Superior temporal gyrus (tissue), 1 donor: ENCODE measurements at regions not wholly inside any gene's neighbourhood (a gene's known extent, or its start where the extent isn't known, plus 50 kb on each side); places are given as distances from the start of the nearest gene placed in this dataset.

ENCODE experiments used
- DNase-seq: peaks from one replicate; pipeline ENCODE4 v3.0.0-alpha.2; 2016; ENCODE audit errors: extremely low spot score

DNA sequence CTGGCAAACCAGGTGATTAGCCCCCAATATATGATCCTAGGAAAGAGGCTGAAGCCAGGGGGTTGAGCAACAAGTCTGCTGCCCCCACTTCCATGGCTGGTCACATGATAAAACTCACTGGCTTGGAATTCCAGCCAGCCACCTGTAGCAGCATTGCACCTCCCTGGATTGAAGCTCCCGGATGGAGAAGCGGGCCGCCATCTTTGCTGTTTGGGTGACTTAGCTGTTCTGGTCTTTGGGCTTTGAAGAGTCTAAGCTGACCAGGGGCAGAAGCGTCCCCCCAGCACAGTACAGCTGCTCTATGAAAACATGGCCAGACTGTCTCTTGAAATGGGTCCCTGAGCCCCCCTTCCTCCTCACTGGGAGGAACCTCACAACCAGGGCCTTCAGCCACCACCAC lies 610.2 kb downstream of the ANXA1 start:
- DNase-seq: no peak

DNA sequence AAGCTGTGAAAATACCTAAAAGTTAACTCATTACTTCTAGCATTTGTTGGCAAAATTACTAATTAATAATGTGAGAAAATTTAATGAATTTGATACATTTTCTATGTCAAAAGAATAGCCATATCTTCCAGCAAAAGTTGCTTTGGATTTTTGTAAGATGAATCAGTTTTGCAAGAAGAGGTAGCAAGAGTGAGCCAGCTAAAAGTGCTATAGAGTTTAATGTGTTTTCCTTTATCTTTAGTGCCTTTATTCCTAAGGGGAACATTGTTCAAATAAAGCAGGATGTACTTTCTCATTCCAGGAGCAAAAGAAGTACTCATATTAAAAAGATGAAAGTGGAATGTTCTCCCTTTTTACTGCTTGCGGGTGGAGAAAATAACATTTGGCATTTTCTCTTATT lies 622.2 kb downstream of the ANXA1 start:
- DNase-seq: no peak

DNA sequence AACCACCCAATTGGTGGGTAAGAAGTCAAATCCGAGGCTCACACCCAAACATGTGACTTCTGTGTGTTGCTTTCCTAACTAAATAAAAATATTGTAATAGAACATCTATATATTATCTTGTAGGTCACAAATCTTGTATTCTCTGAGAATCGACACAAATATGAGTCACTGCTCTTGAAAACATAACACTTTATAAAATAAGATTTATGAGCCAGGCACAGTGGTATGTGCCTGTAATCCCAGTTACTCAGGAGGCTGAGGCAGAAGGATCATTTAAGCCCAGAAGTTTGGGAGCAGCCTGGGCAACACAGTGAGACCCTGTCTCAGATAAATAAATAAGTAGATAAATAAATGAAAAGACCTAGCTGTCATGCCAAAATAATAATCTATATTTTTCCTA lies 624.1 kb downstream of the ANXA1 start:
- no peak for DNase-seq

DNA sequence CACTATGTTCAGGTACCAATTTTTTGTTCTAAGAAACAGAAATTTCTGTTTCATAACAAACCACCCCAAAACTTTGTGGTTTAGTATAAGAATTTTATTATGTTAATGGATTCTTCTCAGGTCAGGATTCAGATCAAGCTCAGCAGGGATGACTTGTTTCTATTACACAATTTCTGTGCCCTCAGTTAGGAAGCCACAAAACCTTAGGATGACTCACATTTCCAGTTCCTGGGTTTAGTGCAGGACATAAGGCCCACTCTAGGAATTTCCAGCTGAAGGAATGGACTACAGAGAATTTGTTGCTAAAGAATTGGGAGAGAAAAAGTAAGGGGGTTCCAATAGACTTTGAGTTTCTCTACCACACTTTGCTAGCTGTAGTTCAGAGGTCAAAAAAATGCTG lies 629.3 kb downstream of the ANXA1 start:
- DNase-seq: no peak

DNA sequence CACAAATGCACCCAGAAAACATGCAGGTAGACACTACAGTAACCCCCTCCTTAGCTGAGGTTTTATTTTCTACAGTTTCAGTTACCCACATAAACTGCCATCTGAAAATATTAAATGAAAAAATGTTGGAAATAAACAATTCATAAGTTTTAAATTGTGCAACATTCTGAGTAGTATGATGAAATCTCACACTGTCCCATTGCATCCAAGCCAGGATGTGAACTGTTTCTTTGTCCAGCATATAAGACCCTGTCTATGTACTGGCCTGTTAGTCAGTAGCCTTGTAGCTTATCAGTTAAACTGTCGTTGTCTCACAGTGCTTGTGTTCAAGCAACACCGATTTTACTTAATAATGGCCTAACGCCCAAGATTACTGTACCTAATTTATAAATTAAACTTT lies 630.5 kb downstream of the ANXA1 start:
- DNase-seq: no peak

DNA sequence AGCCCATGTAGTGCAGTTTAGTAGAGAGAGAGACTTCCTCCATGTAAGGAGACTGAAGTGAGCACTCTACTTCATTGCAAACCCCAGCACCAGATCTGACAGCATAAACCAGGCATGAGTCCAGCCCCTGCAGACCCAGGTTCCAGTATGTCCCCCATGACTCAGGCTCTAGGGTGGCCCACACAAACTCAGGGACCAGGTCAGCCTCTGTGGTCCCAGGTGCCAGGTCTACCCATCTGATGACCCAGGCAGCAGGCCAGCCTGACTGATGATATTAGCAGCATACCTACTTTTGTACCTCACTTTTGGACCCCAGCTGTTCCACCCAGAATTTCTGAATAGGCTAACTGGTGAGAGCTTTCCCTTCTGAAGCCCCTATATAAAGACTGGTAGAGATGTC lies 647.8 kb downstream of the ANXA1 start:
- DNase-seq: no peak

DNA sequence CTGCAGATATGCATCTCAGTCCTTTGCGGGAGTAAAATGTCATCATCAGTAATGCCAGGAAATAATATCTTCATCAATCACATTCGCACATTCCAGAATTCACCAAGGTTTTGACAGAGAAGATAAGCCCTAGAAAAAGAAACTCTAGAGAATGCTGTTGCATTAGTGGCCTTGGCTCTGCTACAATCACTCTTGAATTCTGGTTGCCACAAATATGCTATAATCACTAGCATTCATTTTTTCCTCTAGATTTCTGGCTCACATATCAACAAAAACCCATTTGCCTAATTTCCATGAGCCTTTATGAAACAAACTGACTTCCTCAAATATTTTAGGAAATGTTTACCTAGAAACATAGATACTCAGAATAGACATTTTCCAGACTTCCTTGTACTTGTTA lies 653.4 kb downstream of the ANXA1 start:
- DNase-seq: no peak

DNA sequence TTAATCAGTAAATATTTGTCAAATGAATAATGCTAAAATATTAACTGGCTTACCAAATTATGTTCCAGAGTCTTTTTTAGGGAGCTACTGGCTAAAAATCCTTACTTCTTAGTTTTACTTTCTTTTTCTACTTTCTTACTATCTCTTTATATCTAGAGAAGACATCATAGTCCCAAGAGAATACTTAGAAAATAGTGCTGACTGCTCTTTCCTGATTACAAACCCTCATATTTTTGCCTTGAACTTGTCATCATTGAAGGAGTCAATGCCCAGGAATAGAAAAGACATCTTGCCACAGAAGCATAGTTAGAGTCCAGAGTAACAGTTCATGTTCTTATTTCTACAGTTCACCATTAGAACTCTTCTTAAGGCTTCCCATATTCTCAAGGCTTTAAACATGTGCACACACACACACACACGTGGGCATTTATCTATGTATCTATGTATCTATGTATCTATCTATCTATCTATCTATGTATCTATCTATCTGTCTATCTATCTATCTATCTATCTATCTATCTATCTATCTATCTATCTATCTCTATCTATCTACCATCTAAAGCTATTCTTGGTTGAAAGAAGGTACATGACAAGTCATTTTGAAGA lies 654.3 kb downstream of the ANXA1 start:
- DNase-seq: no peak

DNA sequence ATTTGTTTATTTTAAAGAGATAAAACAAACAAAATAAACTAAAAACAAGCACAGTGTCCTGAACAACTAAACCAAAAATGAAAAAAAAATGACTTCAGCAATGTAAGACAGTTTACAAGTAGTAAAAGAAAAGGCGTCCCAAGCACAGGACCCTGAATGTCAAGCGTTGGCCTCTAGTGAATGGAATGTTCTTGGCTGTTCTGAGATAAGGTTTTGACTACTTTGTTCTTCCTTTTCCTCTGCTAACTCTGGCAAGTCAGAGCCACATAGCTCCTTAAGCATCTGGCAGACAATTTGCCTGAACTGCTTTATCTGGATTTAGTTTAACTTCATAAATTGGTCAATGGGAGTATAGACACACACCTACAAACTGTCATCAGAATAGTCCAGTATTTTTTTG lies 655.2 kb downstream of the ANXA1 start:
- no peak for DNase-seq

DNA sequence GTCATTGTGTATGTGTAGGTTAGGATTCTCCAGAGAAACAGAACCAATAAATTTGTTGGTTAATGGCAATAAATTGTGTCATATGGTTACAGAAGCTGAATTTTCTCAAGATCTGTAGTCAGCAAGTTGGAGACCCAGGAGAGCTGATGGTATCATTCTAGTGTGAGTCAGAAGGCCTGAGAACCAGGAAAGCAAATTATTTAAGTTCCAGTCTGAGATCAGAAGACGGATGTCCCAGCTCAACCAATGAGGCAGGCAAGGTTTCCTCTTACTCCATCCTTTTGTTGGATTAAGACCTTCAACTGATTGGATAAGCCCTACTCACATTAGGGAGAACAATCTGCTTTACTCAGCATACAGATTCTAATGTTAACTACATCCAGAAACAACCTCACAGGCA lies 656.3 kb downstream of the ANXA1 start:
- no peak for DNase-seq

DNA sequence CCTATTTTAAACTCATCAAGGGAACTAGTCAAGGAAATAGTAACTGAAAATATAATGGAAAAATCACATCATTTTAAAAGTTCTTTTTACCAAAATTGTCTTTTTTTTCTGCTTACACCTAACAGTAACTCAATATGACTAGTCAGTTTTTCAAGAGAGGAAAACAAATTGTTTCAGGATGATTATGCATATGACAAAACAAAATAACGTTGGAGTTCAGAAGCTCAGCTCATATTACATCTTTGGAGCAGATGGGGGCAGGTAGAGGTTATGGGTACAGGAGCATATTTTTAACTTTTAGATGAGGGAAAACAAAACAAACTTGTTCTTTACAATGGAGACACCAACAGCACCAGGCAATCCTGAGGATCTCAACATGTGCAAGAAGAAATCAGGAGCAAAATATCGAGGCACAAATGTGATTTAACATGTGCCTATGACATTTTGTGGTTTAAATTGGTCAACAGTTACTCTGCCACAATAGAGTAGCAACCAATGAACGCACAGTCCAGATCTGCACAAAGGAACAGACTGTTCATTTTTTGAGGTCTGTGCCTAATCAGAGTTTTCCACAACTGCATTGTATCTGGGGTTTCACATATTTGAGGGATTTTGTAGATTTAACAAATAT lies 659.0 kb downstream of the ANXA1 start:
- DNase-seq: no peak

DNA sequence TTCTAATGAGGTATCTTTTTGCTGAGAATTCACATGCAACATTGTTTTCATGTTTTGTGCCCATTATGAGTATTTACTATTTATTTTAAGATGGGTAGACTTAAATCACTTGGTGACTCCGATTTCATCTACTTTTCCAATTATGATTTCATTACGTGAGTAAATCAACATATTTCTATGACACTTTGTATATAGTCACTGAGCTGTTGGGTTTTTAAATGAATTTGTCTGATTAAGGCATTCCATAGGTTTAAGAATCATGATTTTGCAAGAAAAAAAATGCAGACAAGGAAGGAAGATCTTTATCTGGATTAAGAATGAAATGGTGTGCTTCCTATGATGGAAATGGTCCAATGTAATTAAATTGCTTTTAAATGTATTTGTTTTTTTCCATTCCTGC lies 661.9 kb downstream of the ANXA1 start:
- DNase-seq: no peak

DNA sequence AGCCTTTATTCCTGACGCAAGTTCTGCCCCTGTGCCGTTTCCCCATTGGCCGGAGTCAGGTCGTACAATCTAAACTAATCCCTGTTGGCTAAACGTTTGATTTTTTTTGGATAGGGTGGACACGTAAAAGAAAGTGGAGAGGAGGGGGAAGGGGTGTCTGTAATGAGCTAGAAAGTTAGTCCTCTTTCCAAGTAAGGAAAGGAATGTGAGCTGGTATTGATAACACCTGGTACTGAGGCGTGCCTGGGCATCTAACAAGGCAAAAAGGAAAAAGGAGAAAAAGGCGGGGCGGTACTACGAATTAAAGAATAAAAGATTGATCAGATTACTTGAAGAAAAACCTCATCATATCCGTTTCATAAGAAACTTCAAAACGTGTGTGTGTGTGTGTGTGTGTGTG lies 665.2 kb downstream of the ANXA1 start:
- DNase-seq: no peak

DNA sequence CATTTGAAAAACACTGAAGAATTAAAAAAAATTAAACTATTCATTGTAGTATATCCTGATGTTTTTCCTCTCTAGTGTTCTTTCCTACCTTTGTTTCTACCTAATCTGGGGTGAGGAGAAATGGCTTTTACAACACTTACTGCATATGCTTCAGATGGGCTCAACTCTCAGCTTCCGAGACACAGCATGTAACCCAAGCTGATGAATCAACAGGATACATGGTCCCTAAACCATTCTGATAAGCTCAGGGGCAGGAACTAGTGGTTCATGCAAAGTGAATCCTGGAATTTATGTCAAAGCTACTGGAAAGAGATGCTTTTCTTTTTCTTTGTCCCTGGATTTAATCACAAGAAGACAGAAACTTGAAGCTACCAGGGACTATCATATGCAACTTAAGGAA lies 672.5 kb upstream of the RORB start:
- no peak for DNase-seq

DNA sequence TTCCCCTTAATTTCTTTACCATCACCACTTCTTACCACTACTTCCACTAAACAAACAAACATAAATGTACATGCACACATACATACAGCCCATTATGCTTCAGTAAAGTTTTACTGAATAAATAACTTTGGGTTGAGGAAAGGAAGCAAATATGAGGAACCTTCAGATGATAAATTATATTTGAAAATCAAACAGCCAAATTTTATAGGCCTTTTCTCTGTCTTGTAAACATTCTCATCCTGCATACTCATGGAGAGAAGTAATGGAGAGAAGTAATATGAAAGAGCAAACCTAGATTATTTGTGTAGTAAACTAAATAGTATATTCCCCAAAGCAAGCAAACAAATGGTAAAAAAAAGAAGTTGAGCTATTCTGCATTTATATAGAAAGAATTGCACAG lies 658.3 kb upstream of the RORB start:
- no peak for DNase-seq

DNA sequence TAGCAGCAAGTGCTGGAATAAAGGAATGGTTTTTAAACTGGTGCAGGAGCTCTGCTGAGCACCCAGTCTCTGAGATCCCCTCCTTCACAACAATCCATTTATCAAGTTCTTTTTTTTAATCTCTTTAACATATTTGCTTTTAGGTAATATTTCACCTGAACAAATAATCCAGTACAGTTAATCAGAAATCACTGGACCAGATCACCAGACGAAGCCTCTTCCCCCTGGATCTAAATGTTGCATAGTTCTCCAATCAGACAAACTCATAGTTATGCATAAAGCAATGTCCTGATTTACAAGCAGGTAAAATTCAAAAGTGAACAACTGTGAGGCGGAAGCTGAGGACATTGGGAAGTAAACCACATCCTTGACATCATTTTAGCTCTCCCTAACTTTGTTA lies 657.7 kb upstream of the RORB start:
- DNase-seq: no peak

DNA sequence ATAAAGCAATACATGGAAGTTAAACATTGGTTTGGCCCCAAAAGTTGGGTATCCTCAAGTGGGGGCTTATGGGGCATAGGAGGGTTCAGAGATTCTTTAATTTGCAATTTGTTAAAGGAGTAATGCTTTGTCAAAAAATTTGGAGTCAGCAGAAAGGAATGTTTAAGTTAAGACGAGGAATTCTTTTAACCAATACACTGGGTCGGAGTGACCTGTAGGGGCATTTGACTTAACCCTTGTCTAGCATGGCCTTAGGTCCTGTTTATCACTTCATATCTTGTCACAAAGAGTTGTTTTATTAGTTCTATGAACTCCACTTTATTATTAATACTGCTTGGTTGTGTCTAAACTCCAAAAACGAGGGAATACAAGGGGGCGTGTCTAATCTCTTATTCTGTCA lies 656.1 kb upstream of the RORB start:
- DNase-seq: no peak

DNA sequence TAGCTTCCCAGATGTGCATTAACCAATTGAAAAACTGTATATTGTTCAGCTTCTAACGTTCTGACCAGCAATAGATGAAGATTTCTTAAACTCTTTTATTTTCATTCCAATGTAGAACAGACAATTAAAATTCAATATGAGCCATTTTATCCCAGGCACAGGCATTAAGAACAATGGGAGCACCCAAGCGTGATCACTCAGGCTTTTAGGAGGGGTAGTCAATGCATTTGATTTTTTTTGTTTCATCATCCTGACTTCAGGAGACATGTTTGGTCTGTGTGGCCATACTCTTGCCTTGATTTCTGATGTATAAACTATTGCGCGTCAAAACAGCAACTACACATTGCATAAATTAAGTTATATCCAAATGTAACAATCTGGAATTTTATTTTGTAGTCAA lies 653.0 kb upstream of the RORB start:
- DNase-seq: no peak

DNA sequence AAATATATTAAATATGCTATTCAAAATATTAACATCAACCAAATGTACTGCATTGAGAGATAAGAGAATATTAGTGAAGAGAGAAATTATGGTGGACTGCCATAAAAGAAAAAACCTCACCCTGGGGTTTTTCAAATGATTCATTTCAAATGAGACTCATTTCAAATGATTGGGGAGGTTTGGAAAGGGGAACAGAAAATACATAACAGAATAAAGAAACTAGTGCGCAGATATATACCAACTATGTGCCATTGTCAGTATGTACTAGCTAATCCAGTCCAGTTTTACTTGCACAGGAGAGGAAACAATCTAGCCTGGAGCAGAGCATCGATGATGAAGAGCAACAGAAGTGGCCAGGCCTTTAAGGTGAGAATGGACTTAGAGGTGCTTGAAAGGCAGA lies 651.6 kb upstream of the RORB start:
- DNase-seq: no peak

DNA sequence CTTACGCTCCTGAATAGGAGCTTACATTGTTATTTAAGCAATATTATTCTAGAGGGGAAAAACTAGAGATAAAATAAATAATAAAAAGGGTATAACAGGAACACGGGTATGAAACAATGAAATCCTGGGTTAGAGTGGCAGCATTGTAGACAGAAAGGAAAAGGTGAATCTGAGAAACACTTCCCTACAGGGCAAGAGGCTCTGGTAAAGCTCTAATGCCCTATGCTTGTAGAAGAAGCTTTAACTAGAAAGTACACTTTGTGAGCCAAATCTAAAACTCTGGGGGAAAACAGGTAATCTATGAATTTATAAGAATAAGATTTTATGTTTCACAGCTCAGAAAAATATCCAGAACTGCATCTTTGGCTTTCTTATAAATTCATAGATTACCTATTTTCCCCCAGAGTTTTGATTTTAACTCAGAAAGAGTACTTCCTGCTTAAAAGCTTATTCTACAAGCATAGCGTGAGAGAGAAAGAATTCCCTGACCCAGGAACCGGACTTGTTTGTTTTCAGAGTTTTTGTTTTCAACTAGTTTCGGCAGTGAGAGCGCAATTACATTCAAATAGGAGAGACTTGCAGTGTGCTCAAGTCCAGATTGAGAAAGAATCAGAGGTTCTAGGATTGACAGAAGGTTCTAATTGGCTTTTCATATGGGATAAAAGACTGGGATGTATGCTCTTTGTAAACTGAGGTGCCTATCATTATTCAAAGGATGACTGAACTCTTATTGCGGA lies 651.0 kb upstream of the RORB start:
- no peak for DNase-seq

DNA sequence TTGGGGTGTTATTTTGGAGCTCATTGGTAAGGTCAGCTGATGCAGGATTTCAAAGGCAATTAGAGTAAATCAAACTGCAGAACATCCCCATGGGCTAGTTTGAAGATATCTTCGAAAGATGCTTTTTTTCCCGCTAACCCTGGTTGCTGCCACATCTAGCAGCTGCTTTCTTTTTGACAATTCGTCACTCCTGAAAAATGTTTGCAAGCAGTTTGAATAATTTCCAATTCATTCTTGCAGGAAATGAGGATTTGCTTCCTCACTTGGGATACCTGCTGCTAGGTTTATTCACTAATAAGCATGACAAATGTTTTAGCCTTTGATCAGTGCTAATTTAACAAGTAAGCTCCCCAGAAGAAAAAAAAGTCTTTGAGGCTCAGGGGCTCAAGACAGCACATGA lies 649.6 kb upstream of the RORB start:
- no peak for DNase-seq

DNA sequence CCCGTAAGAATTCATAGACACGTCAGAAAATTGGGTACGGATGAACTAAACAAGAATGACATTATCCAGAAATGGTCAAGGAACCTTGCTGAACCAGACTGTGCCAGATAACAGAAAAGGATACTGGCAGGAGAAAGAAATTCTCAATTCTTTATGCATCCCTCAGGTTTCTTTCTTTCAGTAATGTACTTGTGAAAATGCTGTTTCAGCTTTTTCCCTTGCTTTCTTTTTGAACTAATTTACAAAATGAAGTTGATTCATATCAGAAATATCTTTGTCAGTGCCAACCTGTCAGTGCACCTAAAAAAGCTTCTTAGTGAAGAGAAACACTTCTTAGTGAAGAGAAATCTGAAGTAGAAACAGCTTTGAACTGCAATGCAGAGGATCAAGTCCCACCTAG lies 643.6 kb upstream of the RORB start:
- DNase-seq: no peak

DNA sequence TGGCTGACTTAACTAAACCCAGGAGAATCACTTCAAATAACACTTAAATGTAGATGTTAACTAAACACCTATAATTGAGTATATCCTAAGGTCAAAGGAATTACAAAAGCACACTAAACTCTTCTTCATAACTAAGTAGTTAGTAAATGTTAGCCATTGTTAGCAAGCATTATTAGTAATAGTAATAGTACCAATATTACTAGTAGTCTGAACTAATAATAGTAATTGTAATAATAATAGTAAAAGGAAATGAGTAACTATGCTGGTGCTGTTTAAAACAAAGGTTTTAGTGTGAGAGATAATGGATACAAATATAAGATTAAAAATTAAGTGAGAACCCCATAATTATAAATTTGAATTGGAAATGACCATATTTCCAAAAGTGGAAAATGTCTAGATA lies 641.9 kb upstream of the RORB start:
- DNase-seq: no peak

DNA sequence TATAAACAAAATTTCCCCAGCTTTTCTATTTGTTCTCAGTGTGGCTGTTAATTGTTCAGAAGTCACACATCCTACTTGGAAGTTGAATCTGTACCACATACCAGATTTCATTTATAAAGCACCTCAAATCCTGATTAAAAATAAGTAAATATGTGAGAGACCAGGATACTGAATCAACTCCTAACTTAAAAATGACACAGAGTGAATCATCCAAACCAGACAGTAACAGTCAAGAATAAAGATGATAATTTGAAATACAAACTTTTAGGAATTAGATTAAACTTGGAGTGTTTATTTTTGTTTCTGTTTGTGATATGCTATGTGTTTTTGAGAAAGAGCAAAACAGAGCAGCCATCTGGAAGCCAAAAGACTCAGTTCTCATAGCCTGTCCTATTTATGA lies 633.2 kb upstream of the RORB start:
- no peak for DNase-seq
